ENCODE measurements at regions not wholly inside any gene's neighbourhood (a gene's known extent, or its start where the extent isn't known, plus 50 kb on each side); places are given as distances from the start of the nearest gene placed in this dataset.

GRCh38 chrX:140064993-140065392 is 99.7 kb upstream of the CXorf66 start:
- peaks cover 0 to 3% (median 0%) of the 10 kb centered on the region in 7 donors for H3K9me3 Mint-ChIP-seq
- H3K9me3 ChIP-seq (replicated peaks in 1 of 2; ENCODE audit: control insufficient read depth in 1 of 2, insufficient read depth in 1 of 2, low read length in 2 of 2) = no peaks in the 10 kb centered on the region
- no peak for DNase-seq

GRCh38 chrX:140057001-140057411 is 91.7 kb upstream of the CXorf66 start:
- Mint-ChIP-seq H3K4me3 (peak overlapping the region; percentile 56 to 73), H3K9me3 (no peaks in the 10 kb centered on the region), H3K27me3 (ENCODE audit: low read depth in 3 of 3) (peaks cover 1 to 13% (median 10%) of the 10 kb centered on the region in 3 donors), H3K36me3 (no peaks in the 10 kb centered on the region), H3K4me1 (peaks cover 19% of the 10 kb centered on the region), H3K27ac (no peak overlapping the region)
- H4K20me1 ChIP-seq (ENCODE audit: insufficient read depth, low read length) = no peaks in the 10 kb centered on the region
- peak overlapping the region in 1 of 3 experiments; percentile 32 for H3K4me3 ChIP-seq (replicated peaks in 1 of 3; ENCODE audit: low read depth in 2 of 3, low read length in 3 of 3)
- H3K9ac ChIP-seq (ENCODE audit: insufficient read depth, low read length, poor library complexity, severe bottlenecking) = no peak overlapping the region
- no peak overlapping the region for H2AFZ ChIP-seq (ENCODE audit: insufficient read depth, low read depth, low read length, poor library complexity, severe bottlenecking)
- DNase-seq = peak; percentile 56 to 64 (median 62)
- H3K4me1 ChIP-seq (ENCODE audit: control insufficient read depth in 1 of 2, insufficient read depth in 2 of 2, low read length in 2 of 2) = peaks cover 9 to 10% of the 10 kb centered on the region in 2 donors
- no peaks in the 10 kb centered on the region for H3K27me3 ChIP-seq (ENCODE audit: control insufficient read depth in 2 of 2, insufficient read depth in 2 of 2, low read length in 2 of 2)
- H3K4me2 ChIP-seq (replicated peaks; ENCODE audit: extremely low read depth, low read length, poor library complexity, severe bottlenecking) = peak overlapping the region; percentile 36
- peak; percentile 74 for TF ChIP-seq CTCF (IDR thresholded peaks at IDR 0.05)
- intact Hi-C loops (cut with micrococcal nuclease) = loop anchor here (2.0 to 5.0 kb wide), 2 partner anchors 84 to 85 kb away; no protein-coding TSS in a partner anchor
- H3K27ac ChIP-seq (ENCODE audit: low read depth in 1 of 2, low read length in 2 of 2) = no peak overlapping the region
- WGBS (ENCODE audit: insufficient coverage) = 2% methylated on average over 7 of the region's 11 CpGs
- H3K9me3 ChIP-seq (replicated peaks in 1 of 2; ENCODE audit: control insufficient read depth in 1 of 2, insufficient read depth in 1 of 2, low read length in 2 of 2) = no peaks in the 10 kb centered on the region
- no peaks in the 10 kb centered on the region for H3K36me3 ChIP-seq (replicated peaks in 1 of 2; ENCODE audit: control insufficient read depth in 1 of 2, insufficient read depth in 2 of 2, low read length in 2 of 2)
- H3K79me2 ChIP-seq (ENCODE audit: insufficient read depth, low read length) = no peaks in the 10 kb centered on the region

More at GRCh38 chrX:140064993-140065392, 99.7 kb upstream of the CXorf66 start:
- Histone ChIP-seq H3K4me3 (replicated peaks in 1 of 3; ENCODE audit: low read depth in 2 of 3, low read length in 3 of 3) (peak overlapping the region in 1 of 3 experiments; percentile 15), H4K20me1 (ENCODE audit: insufficient read depth, low read length) (no peaks in the 10 kb centered on the region), H3K27ac (ENCODE audit: low read depth in 1 of 2, low read length in 2 of 2) (peak overlapping the region; percentile 32 to 69), H3K27me3 (ENCODE audit: control insufficient read depth in 2 of 2, insufficient read depth in 2 of 2, low read length in 2 of 2) (no peaks in the 10 kb centered on the region), H3K4me2 (replicated peaks; ENCODE audit: extremely low read depth, low read length, poor library complexity, severe bottlenecking) (no peak overlapping the region), H3K4me1 (ENCODE audit: control insufficient read depth in 1 of 2, insufficient read depth in 2 of 2, low read length in 2 of 2) (peaks cover 34 to 35% of the 10 kb centered on the region in 2 donors), H2AFZ (ENCODE audit: insufficient read depth, low read depth, low read length, poor library complexity, severe bottlenecking) (peak overlapping the region; percentile 20), H3K9ac (ENCODE audit: insufficient read depth, low read length, poor library complexity, severe bottlenecking) (no peak overlapping the region), H3K36me3 (replicated peaks in 1 of 2; ENCODE audit: control insufficient read depth in 1 of 2, insufficient read depth in 2 of 2, low read length in 2 of 2) (no peaks in the 10 kb centered on the region), H3K79me2 (ENCODE audit: insufficient read depth, low read length) (no peaks in the 10 kb centered on the region)
- Mint-ChIP-seq H3K27ac (no peak overlapping the region), H3K4me1 (peaks cover 10% of the 10 kb centered on the region), H3K27me3 (ENCODE audit: low read depth in 3 of 3) (peaks cover 0 to 2% (median 2%) of the 10 kb centered on the region in 3 donors), H3K4me3 (no peak overlapping the region), H3K36me3 (no peaks in the 10 kb centered on the region)
- intact Hi-C loops (cut with micrococcal nuclease) = no loop called here
- 83% methylated on average over 1 of the region's 4 CpGs for WGBS (ENCODE audit: insufficient coverage)
- TF ChIP-seq CTCF (IDR thresholded peaks at IDR 0.05) = no peak

All from CD14-positive monocyte (primary cell).